GF-D8 (cell line): ENCODE measurements at regions not wholly inside any gene's neighbourhood (a gene's known extent, or its start where the extent isn't known, plus 50 kb on each side); places are given as distances from the start of the nearest gene placed in this dataset.

Experiments used
- DNase-seq: peaks from one replicate; lab custom pipeline; 2025; lab: John Stamatoyannopoulos, UW

GRCh38 chr10:43781480-43782361 is 133.0 kb upstream of the ZNF32 start:
- no peak for DNase-seq

- no peak for DNase-seq
Observed at GRCh38 chr10:43778571-43778970, 129.9 kb upstream of the ZNF32 start.

GRCh38 chr10:43775384-43775783 is 126.7 kb upstream of the ZNF32 start:
- DNase-seq = no peak

GRCh38 chr10:43774234-43774769 is 125.6 kb upstream of the ZNF32 start:
- DNase-seq = no peak

GRCh38 chr10:43773736-43774135 is 125.1 kb upstream of the ZNF32 start:
- no peak for DNase-seq

- DNase-seq = no peak
Observed at GRCh38 chr10:43772171-43772570, 123.5 kb upstream of the ZNF32 start.

- DNase-seq = no peak
Observed at GRCh38 chr10:43771675-43772074, 123.0 kb upstream of the ZNF32 start.

GRCh38 chr10:43765516-43765915 is 116.8 kb upstream of the ZNF32 start:
- DNase-seq = no peak

- DNase-seq = no peak
Observed at GRCh38 chr10:43763846-43764245, 115.2 kb upstream of the ZNF32 start.

GRCh38 chr10:43760514-43760913 is 111.8 kb upstream of the ZNF32 start:
- DNase-seq = no peak

- DNase-seq = no peak
Observed at GRCh38 chr10:43759216-43759615, 110.5 kb upstream of the ZNF32 start.

- DNase-seq = no peak
Observed at GRCh38 chr10:43756341-43756740, 107.7 kb upstream of the ZNF32 start.

- DNase-seq = no peak
Observed at GRCh38 chr10:43754569-43755260, 106.0 kb upstream of the ZNF32 start.

- DNase-seq = no peak
Observed at GRCh38 chr10:43753397-43754061, 104.8 kb upstream of the ZNF32 start.

GRCh38 chr10:43752682-43753081 is 104.0 kb upstream of the ZNF32 start:
- DNase-seq = no peak

GRCh38 chr10:43751646-43752045 is 103.0 kb upstream of the ZNF32 start:
- no peak for DNase-seq

GRCh38 chr10:43749940-43750552 is 101.4 kb upstream of the ZNF32 start:
- no peak for DNase-seq

GRCh38 chr10:43749145-43749576 is 100.5 kb upstream of the ZNF32 start:
- DNase-seq = no peak

GRCh38 chr10:43748560-43748959 is 99.9 kb upstream of the ZNF32 start:
- DNase-seq = no peak

GRCh38 chr10:43746906-43747305 is 98.2 kb upstream of the ZNF32 start:
- no peak for DNase-seq

GRCh38 chr10:43739161-43739560 is 90.5 kb upstream of the ZNF32 start:
- no peak for DNase-seq

GRCh38 chr10:43737003-43737402 is 88.3 kb upstream of the ZNF32 start:
- DNase-seq = no peak
